HCT116 (cell line): ENCODE measurements at regions not wholly inside any gene's neighbourhood (a gene's known extent, or its start where the extent isn't known, plus 50 kb on each side); places are given as distances from the start of the nearest gene placed in this dataset.

Experiments
- ATAC-seq: fragments of 200-7000 bp; cut with Tn5 transposase; 2 replicates; pipeline ENCODE4 v1.9.1; 2020; ENCODE audit warnings: mild to moderate bottlenecking, moderate library complexity
- BruUV-seq: library from RNA; stranded (reverse); fragments of 400-500 nt; replicated peaks from 2 replicates; lab custom pipeline; 2021; lab: Mats Ljungman, UMichigan
- CTCF ChIA-PET: fragments of 300-600 bp; sonication (Branson Sonifier 250); formaldehyde crosslinking; loops from one replicate; lab custom pipeline; 2021; ENCODE audit warnings: antibody characterized with exemption; lab: Charles Lee
- POLR2A ChIA-PET: fragments of 300-600, 350-600 bp; sonication (Branson Sonifier 250); formaldehyde crosslinking; loops from one replicate; lab custom pipeline; 2021; ENCODE audit warnings: antibody characterized with exemption; lab: Charles Lee
- RAD21 ChIA-PET, 2 experiments: fragments of 300-600 bp; sonication (Branson Sonifier 250); formaldehyde crosslinking; loops; one replicate each; lab custom pipeline; 2023; ENCODE audit warnings: low total read pairs in 2 of 2; ENCODE audit not compliant: uncharacterized antibody in 2 of 2, unreplicated experiment in 2 of 2, low non-redundant PET in 1 of 2; lab: Charles Lee
- DNase-seq: peaks from one replicate; pipeline ENCODE4 v3.0.0-alpha.2; 2010; ENCODE audit warnings: low read depth, low spot score
- H2AFZ ChIP-seq: fragments of 200-600 bp; shearing (Covaris generic), sonication (generic); 2 replicates; pipeline ENCODE4 v1.6.1; 2017; ENCODE audit warnings: low read depth, mixed run types, mixed read lengths, antibody characterized with exemption, low read length; ENCODE audit not compliant: poor library complexity, severe bottlenecking
- H3K27ac ChIP-seq: 2 replicates; pipeline ENCODE4 v1.5.1; 2012; ENCODE audit warnings: low read depth, low read length
- H3K27me3 ChIP-seq: fragments of 200-600 bp; sonication (generic); 2 replicates; pipeline ENCODE4 v1.6.1; 2016; ENCODE audit warnings: mixed run types, low read length, mixed read lengths; ENCODE audit not compliant: insufficient read depth
- H3K36me3 ChIP-seq, 2 experiments: fragments of 200-500 bp in 1 of 2; fragments of 200-600 bp in 1 of 2; sonication (Bioruptor generic) in 1 of 2; sonication (generic) in 1 of 2; 2 replicates each; pipeline versions ENCODE4 v1.5.1 to v1.6.1; 2014 to 2016; ENCODE audit warnings: low read length in 2 of 2, inconsistent platforms in 1 of 2, mixed read lengths in 1 of 2, mixed run types in 1 of 2; ENCODE audit not compliant: insufficient read depth in 2 of 2, control insufficient read depth in 1 of 2
- H3K4me1 ChIP-seq, 2 experiments: fragments of 200-600 bp in 1 of 2; sonication (generic) in 1 of 2; 2 replicates each; pipeline versions ENCODE4 v1.5.1 to v1.6.1; 2012 to 2017; ENCODE audit warnings: low read length in 2 of 2, inconsistent platforms in 1 of 2, mild to moderate bottlenecking in 1 of 2, mixed read lengths in 1 of 2, mixed run types in 1 of 2, moderate library complexity in 1 of 2; ENCODE audit not compliant: insufficient read depth in 2 of 2, control insufficient read depth in 1 of 2
- H3K4me2 ChIP-seq: fragments of 200-600 bp; sonication (generic); 2 replicates; pipeline ENCODE4 v1.6.1; 2017; ENCODE audit warnings: mixed run types, low read length, mixed read lengths
- H3K4me3 ChIP-seq, 2 experiments: fragments of 200-600 bp in 1 of 2; sonication (generic) in 1 of 2; replicated peaks in 1 of 2; 2 replicates each; pipeline ENCODE4 v1.5.1; 2011 to 2016; ENCODE audit warnings: low read length in 2 of 2, control low read depth in 1 of 2, low read depth in 1 of 2, mild to moderate bottlenecking in 1 of 2, mixed read lengths in 1 of 2, mixed run types in 1 of 2
- H3K79me2 ChIP-seq: fragments of 200-600 bp; sonication (generic); 2 replicates; pipeline ENCODE4 v1.6.1; 2017; ENCODE audit warnings: mild to moderate bottlenecking, mixed run types, low read length, moderate library complexity, mixed read lengths; ENCODE audit not compliant: insufficient read depth
- H3K9ac ChIP-seq: fragments of 200-600 bp; sonication (generic); 2 replicates; pipeline ENCODE4 v1.6.1; 2016; ENCODE audit warnings: low read length, mixed read lengths
- H3K9me2 ChIP-seq: fragments of 200-600 bp; sonication (generic), shearing (Covaris generic); 2 replicates; pipeline ENCODE4 v1.6.1; 2017; ENCODE audit warnings: mixed run types, mild to moderate bottlenecking, moderate library complexity; ENCODE audit not compliant: insufficient read depth
- H3K9me3 ChIP-seq, 2 experiments: fragments of 200-500 bp in 1 of 2; fragments of 200-600 bp in 1 of 2; sonication (Bioruptor generic) in 1 of 2; sonication (generic) in 1 of 2; 2 replicates each; pipeline ENCODE4 v1.6.1; 2014 to 2017; ENCODE audit warnings: low read length in 2 of 2, mixed read lengths in 2 of 2, inconsistent platforms in 1 of 2, low read depth in 1 of 2, mild to moderate bottlenecking in 1 of 2, mixed run types in 1 of 2, moderate library complexity in 1 of 2; ENCODE audit not compliant: control insufficient read depth in 1 of 2, insufficient read depth in 1 of 2
- H4K20me1 ChIP-seq: fragments of 200-600 bp; sonication (generic), shearing (Covaris generic); 2 replicates; pipeline ENCODE4 v1.6.1; 2017; ENCODE audit warnings: mixed run types, mild to moderate bottlenecking, moderate library complexity; ENCODE audit not compliant: insufficient read depth
- CBX3 ChIP-seq: IDR thresholded peaks from 2 replicates; pipeline ENCODE4 v1.6.1; 2012; ENCODE audit warnings: low read depth
- CEBPB ChIP-seq: IDR thresholded peaks from 2 replicates; pipeline ENCODE4 v1.6.1; 2012; ENCODE audit warnings: low read depth
- CTCF ChIP-seq, 3 experiments: fragments of 200-600 bp in 1 of 3; sonication (generic) in 1 of 3; IDR thresholded peaks in 2 of 3; conservative IDR thresholded peaks in 1 of 3; 2 replicates each; pipeline ENCODE4 v1.5.1; 2012 to 2017; ENCODE audit warnings: low read depth in 2 of 3, low read length in 2 of 3, antibody characterized with exemption in 1 of 3, borderline replicate concordance in 1 of 3, control low read depth in 1 of 3, mild to moderate bottlenecking in 1 of 3, mixed read lengths in 1 of 3, mixed run types in 1 of 3, moderate library complexity in 1 of 3; ENCODE audit not compliant: insufficient read depth in 1 of 3
- EGR1 ChIP-seq: IDR thresholded peaks from 2 replicates; pipeline ENCODE4 v1.6.1; 2012; ENCODE audit warnings: low read depth
- ELF1 ChIP-seq: IDR thresholded peaks from 2 replicates; pipeline ENCODE4 v1.6.1; 2012; ENCODE audit warnings: low read depth, borderline replicate concordance
- EZH2 ChIP-seq: fragments of 200-600 bp; sonication (generic); IDR thresholded peaks from 2 replicates; pipeline ENCODE4 v1.6.1; 2017; ENCODE audit warnings: antibody characterized with exemption, mixed run types
- EZH2phosphoT487 ChIP-seq: fragments of 200-600 bp; IDR thresholded peaks from 2 replicates; pipeline ENCODE4 v1.6.1; 2018; ENCODE audit warnings: antibody characterized with exemption, borderline replicate concordance
- POLR2A ChIP-seq: IDR thresholded peaks from 2 replicates; pipeline ENCODE4 v1.7.0; 2011; ENCODE audit warnings: borderline replicate concordance; ENCODE audit not compliant: insufficient read depth, insufficient read length; ENCODE audit errors: extremely low read depth
- RAD21 ChIP-seq: IDR thresholded peaks from 2 replicates; pipeline ENCODE4 v1.6.1; 2012; ENCODE audit warnings: low read depth, mild to moderate bottlenecking
- SP1 ChIP-seq: IDR thresholded peaks from 2 replicates; pipeline ENCODE4 v1.6.1; 2012; ENCODE audit warnings: low read depth
- SRF ChIP-seq: IDR thresholded peaks from 2 replicates; pipeline ENCODE4 v1.6.1; 2012; ENCODE audit warnings: low read depth
- YY1 ChIP-seq: IDR thresholded peaks from 2 replicates; pipeline ENCODE4 v1.6.1; 2011; ENCODE audit warnings: low read length, low read depth, moderate library complexity, mild to moderate bottlenecking; ENCODE audit not compliant: insufficient replicate concordance; ENCODE audit errors: extremely low read depth
- intact Hi-C: fragments of 100-400 bp; cut with micrococcal nuclease; formaldehyde crosslinking; loops from 2 replicates; pipeline ENCODE4 v1.10.0; 2022
- TF ChIP-seq, protein P1 (sequence below): IDR thresholded peaks from 2 replicates; pipeline ENCODE4 v1.6.1; 2012; ENCODE audit warnings: low read depth
- TF ChIP-seq, protein P2 (sequence below): IDR thresholded peaks from 2 replicates; pipeline ENCODE4 v1.6.1; 2012

- DNase-seq = no peak
- CTCF ChIA-PET = no interaction called here
- Histone ChIP-seq H3K9ac (no peak overlapping the region), H4K20me1 (no peaks in the 10 kb centered on the region), H3K27ac (no peak overlapping the region), H2AFZ (no peak overlapping the region), H3K4me2 (no peak overlapping the region), H3K9me3 (no peaks in the 10 kb centered on the region), H3K79me2 (no peaks in the 10 kb centered on the region), H3K4me3 (no peak overlapping the region)
- POLR2A ChIA-PET = no interaction called here
- RAD21 ChIA-PET = no interaction called here
- TF ChIP-seq, protein P1, sequence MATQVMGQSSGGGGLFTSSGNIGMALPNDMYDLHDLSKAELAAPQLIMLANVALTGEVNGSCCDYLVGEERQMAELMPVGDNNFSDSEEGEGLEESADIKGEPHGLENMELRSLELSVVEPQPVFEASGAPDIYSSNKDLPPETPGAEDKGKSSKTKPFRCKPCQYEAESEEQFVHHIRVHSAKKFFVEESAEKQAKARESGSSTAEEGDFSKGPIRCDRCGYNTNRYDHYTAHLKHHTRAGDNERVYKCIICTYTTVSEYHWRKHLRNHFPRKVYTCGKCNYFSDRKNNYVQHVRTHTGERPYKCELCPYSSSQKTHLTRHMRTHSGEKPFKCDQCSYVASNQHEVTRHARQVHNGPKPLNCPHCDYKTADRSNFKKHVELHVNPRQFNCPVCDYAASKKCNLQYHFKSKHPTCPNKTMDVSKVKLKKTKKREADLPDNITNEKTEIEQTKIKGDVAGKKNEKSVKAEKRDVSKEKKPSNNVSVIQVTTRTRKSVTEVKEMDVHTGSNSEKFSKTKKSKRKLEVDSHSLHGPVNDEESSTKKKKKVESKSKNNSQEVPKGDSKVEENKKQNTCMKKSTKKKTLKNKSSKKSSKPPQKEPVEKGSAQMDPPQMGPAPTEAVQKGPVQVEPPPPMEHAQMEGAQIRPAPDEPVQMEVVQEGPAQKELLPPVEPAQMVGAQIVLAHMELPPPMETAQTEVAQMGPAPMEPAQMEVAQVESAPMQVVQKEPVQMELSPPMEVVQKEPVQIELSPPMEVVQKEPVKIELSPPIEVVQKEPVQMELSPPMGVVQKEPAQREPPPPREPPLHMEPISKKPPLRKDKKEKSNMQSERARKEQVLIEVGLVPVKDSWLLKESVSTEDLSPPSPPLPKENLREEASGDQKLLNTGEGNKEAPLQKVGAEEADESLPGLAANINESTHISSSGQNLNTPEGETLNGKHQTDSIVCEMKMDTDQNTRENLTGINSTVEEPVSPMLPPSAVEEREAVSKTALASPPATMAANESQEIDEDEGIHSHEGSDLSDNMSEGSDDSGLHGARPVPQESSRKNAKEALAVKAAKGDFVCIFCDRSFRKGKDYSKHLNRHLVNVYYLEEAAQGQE = no peak
- TF ChIP-seq SRF = no peak
- TF ChIP-seq EGR1 = no peak
- no peak for TF ChIP-seq CBX3
- TF ChIP-seq SP1 = no peak
- TF ChIP-seq YY1 = no peak
- no peak for TF ChIP-seq RAD21
- TF ChIP-seq CEBPB = no peak
- TF ChIP-seq, protein P2, sequence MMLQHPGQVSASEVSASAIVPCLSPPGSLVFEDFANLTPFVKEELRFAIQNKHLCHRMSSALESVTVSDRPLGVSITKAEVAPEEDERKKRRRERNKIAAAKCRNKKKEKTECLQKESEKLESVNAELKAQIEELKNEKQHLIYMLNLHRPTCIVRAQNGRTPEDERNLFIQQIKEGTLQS = no peak
- no peak for TF ChIP-seq POLR2A
- TF ChIP-seq EZH2 = no peak
- TF ChIP-seq ELF1 = no peak
- TF ChIP-seq EZH2phosphoT487 = no peak
- no peak for TF ChIP-seq CTCF (IDR thresholded peaks at IDR 0.05 in 2 of 3, conservative IDR thresholded peaks at IDR 0.05 in 1 of 3; ENCODE audit: borderline replicate concordance in 1 of 3, insufficient read depth in 1 of 3, low read depth in 2 of 3, low read length in 2 of 3)
- TF ChIP-seq, all 23 proteins: peak for 0
- no peaks in the 10 kb centered on the region for H3K4me1 ChIP-seq
- BruUV-seq = no TSS peak
- no peaks in the 10 kb centered on the region for H3K9me2 ChIP-seq
- no peak for ATAC-seq
- no peaks in the 10 kb centered on the region for H3K36me3 ChIP-seq
- H3K27me3 ChIP-seq = peaks cover 58% of the 10 kb centered on the region
- intact Hi-C loops = no loop called here
Observed at GRCh38 chr17:34733333-34733732, 154.0 kb downstream of the TMEM132E start.
